ENCODE measurements at regions not wholly inside any gene's neighbourhood (a gene's known extent, or its start where the extent isn't known, plus 50 kb on each side); places are given as distances from the start of the nearest gene placed in this dataset.

GRCh38 chr6:73942592-73943186, 246.7 kb downstream of the CD109 start:
- TF ChIP-seq POLR2AphosphoS5 (IDR thresholded peaks at IDR 0.05; ENCODE audit: low read depth, low read length) (no peak), FOXP2 (optimal IDR thresholded peaks at IDR 0.05; ENCODE audit: borderline replicate concordance, extremely low read depth, extremely low read length, insufficient read depth) (no peak), REST (IDR thresholded peaks at IDR 0.05; ENCODE audit: insufficient read depth in 1 of 2, low read depth in 2 of 2, low read length in 2 of 2) (no peak), SIN3A (IDR thresholded peaks at IDR 0.05; ENCODE audit: borderline replicate concordance, insufficient read depth, low read length) (no peak)

Measured in PFSK-1 (cell line).